Colon (tissue), 2 donors: ENCODE measurements at regions not wholly inside any gene's neighbourhood (a gene's known extent, or its start where the extent isn't known, plus 50 kb on each side); places are given as distances from the start of the nearest gene placed in this dataset.

Experiments used
- FAIRE-seq: peaks from 2 replicates; lab custom pipeline; 2012; peaks lifted over from hg19 to GRCh38; lab: Jason Lieb, UNC
- donor health status: control.
- donor health status: control.

- FAIRE-seq, result no peak
Observed at GRCh38 chr2:176613323-176613987, 344.2 kb downstream of the MTX2 start.

GRCh38 chr2:176614049-176614448, 344.8 kb downstream of the MTX2 start:
- no peak for FAIRE-seq

GRCh38 chr2:176614930-176615329, 345.7 kb downstream of the MTX2 start:
- no peak for FAIRE-seq

GRCh38 chr2:176619504-176619903, 350.3 kb downstream of the MTX2 start:
- no peak for FAIRE-seq

- no peak for FAIRE-seq
Observed at GRCh38 chr2:176621350-176621749, 352.1 kb downstream of the MTX2 start.

GRCh38 chr2:176622792-176623191, 353.6 kb downstream of the MTX2 start:
- no peak for FAIRE-seq

- no peak for FAIRE-seq
Observed at GRCh38 chr2:176626796-176627195, 357.6 kb downstream of the MTX2 start.

- FAIRE-seq, result no peak
Observed at GRCh38 chr2:176628438-176628837, 359.2 kb downstream of the MTX2 start.

GRCh38 chr2:176633754-176634153, 364.5 kb downstream of the MTX2 start:
- no peak for FAIRE-seq

GRCh38 chr2:176636401-176636800, 367.2 kb downstream of the MTX2 start:
- no peak for FAIRE-seq

- no peak for FAIRE-seq
Observed at GRCh38 chr2:176637142-176637485, 367.9 kb downstream of the MTX2 start.

GRCh38 chr2:176637486-176638166, 368.4 kb downstream of the MTX2 start:
- no peak for FAIRE-seq

- no peak for FAIRE-seq
Observed at GRCh38 chr2:176638167-176639015, 369.1 kb downstream of the MTX2 start.

- FAIRE-seq, result no peak
Observed at GRCh38 chr2:176639016-176639343, 369.7 kb downstream of the MTX2 start.

- no peak for FAIRE-seq
Observed at GRCh38 chr2:176639671-176640070, 370.4 kb downstream of the MTX2 start.

GRCh38 chr2:176641436-176641835, 372.2 kb downstream of the MTX2 start:
- FAIRE-seq, result no peak

GRCh38 chr2:176642074-176642473, 372.8 kb downstream of the MTX2 start:
- FAIRE-seq, result no peak

- FAIRE-seq, result no peak
Observed at GRCh38 chr2:176643646-176644045, 374.4 kb downstream of the MTX2 start.

GRCh38 chr2:176645494-176645893, 376.3 kb downstream of the MTX2 start:
- no peak for FAIRE-seq

GRCh38 chr2:176646033-176646615, 376.9 kb downstream of the MTX2 start:
- no peak for FAIRE-seq

- no peak for FAIRE-seq
Observed at GRCh38 chr2:176647325-176648165, 378.3 kb downstream of the MTX2 start.

- FAIRE-seq, result no peak
Observed at GRCh38 chr2:176648700-176649297, 379.6 kb downstream of the MTX2 start.
